Neural progenitor cell (in vitro differentiated cells): ENCODE measurements at regions not wholly inside any gene's neighbourhood (a gene's known extent, or its start where the extent isn't known, plus 50 kb on each side); places are given as distances from the start of the nearest gene placed in this dataset.

Experiments used
- DNase-seq: peaks from one replicate; pipeline ENCODE4 v3.0.0-alpha.2; 2016; ENCODE audit warnings: low spot score
- H2AFZ ChIP-seq: fragments of 200-600 bp; sonication (generic); replicated peaks from 2 replicates; pipeline ENCODE4 v1.6.1; 2016; ENCODE audit warnings: antibody characterized with exemption
- H3F3A ChIP-seq: fragments of 200-600 bp; sonication (generic); 2 replicates; pipeline ENCODE4 v1.6.1; 2016; ENCODE audit warnings: antibody characterized with exemption, low read depth
- H3K27ac ChIP-seq: fragments of 200-600 bp; sonication (generic); 2 replicates; pipeline ENCODE4 v1.5.1; 2016; ENCODE audit warnings: mild to moderate bottlenecking
- H3K27me3 ChIP-seq: fragments of 200-600 bp; sonication (generic); 2 replicates; pipeline ENCODE4 v1.6.1; 2016; ENCODE audit warnings: mild to moderate bottlenecking, moderate library complexity
- H3K36me3 ChIP-seq: fragments of 200-600 bp; sonication (generic); 2 replicates; pipeline ENCODE4 v1.5.1; 2016
- H3K4me1 ChIP-seq: fragments of 200-600 bp; sonication (generic); 2 replicates; pipeline ENCODE4 v1.6.1; 2016; ENCODE audit warnings: mixed run types
- H3K4me2 ChIP-seq: fragments of 200-600 bp; sonication (generic); 2 replicates; pipeline ENCODE4 v1.6.1; 2016
- H3K4me3 ChIP-seq: fragments of 200-600 bp; sonication (generic); 2 replicates; pipeline ENCODE4 v1.5.1; 2016
- H3K79me2 ChIP-seq: fragments of 200-600 bp; sonication (generic); 2 replicates; pipeline ENCODE4 v1.6.1; 2016; ENCODE audit warnings: low read depth
- H3K9ac ChIP-seq: fragments of 200-600 bp; sonication (generic); 2 replicates; pipeline ENCODE4 v1.6.1; 2016
- H3K9me3 ChIP-seq: fragments of 200-600 bp; sonication (generic); 2 replicates; pipeline ENCODE4 v1.5.1; 2016; ENCODE audit warnings: low read depth
- H4K20me1 ChIP-seq: fragments of 200-600 bp; sonication (generic); 2 replicates; pipeline ENCODE4 v1.6.1; 2016; ENCODE audit warnings: low read depth
- H3K27ac Mint-ChIP-seq: 3 replicates; pipeline ENCODE4 v1.8.0; 2021; ENCODE audit warnings: mixed read lengths
- H3K27me3 Mint-ChIP-seq: 2 replicates; pipeline ENCODE4 v1.8.0; 2022; ENCODE audit warnings: low read depth, mild to moderate bottlenecking, inconsistent platforms, moderate library complexity, mixed read lengths; ENCODE audit not compliant: insufficient read depth
- H3K36me3 Mint-ChIP-seq: 3 replicates; pipeline ENCODE4 v1.8.0; 2021; ENCODE audit warnings: mixed read lengths
- H3K4me1 Mint-ChIP-seq: 3 replicates; pipeline ENCODE4 v1.8.0; 2021; ENCODE audit warnings: mixed read lengths
- H3K4me3 Mint-ChIP-seq: 3 replicates; pipeline ENCODE4 v1.8.0; 2021; ENCODE audit warnings: mild to moderate bottlenecking, moderate library complexity, mixed read lengths
- H3K9me3 Mint-ChIP-seq: 3 replicates; pipeline ENCODE4 v1.8.0; 2020; ENCODE audit warnings: mixed read lengths
- EZH2 ChIP-seq: fragments of 200-600 bp; sonication (generic); IDR thresholded peaks from 2 replicates; pipeline ENCODE4 v1.6.1; 2017; ENCODE audit warnings: antibody characterized with exemption, mild to moderate bottlenecking, moderate library complexity
- EZH2phosphoT487 ChIP-seq: fragments of 200-600 bp; sonication (generic); IDR thresholded peaks from 2 replicates; pipeline ENCODE4 v1.6.1; 2017; ENCODE audit warnings: antibody characterized with exemption
- TF ChIP-seq, protein P1 (sequence below): fragments of 200-600 bp; sonication (generic); IDR thresholded peaks from 2 replicates; pipeline ENCODE4 v1.5.1; 2017; ENCODE audit warnings: antibody characterized with exemption, mild to moderate bottlenecking

DNA sequence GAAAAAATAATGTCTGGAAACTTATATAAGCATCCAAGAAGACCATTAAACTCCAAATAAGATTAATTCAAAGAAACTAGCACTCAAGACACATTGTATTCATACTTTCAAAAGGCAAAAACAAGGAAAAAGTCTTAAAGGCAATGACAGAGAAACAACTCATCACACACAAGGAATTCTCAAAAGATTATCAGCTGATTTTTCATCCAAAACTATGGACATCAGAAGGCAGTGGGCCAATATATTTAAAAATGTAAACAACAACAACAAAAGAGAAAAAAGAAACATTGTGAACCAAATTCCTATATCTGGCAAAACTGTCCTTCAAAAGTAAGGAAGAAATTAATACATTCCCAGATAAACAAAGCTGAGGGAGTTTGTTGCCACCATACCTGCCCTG lies 711.4 kb upstream of the GALNTL6 start:
- H3K27me3 Mint-ChIP-seq = no peaks in the 10 kb centered on the region
- H3K4me2 ChIP-seq = no peak overlapping the region
- no peak overlapping the region for H3K4me3 Mint-ChIP-seq
- H3K9ac ChIP-seq = no peak overlapping the region
- no peaks in the 10 kb centered on the region for H3F3A ChIP-seq
- H3K4me3 ChIP-seq = no peak overlapping the region
- peaks cover 6% of the 10 kb centered on the region for H3K9me3 Mint-ChIP-seq
- no peak overlapping the region for H3K27ac ChIP-seq
- H3K4me1 Mint-ChIP-seq = no peaks in the 10 kb centered on the region
- H4K20me1 ChIP-seq = no peaks in the 10 kb centered on the region
- H3K36me3 ChIP-seq = no peaks in the 10 kb centered on the region
- no peaks in the 10 kb centered on the region for H3K79me2 ChIP-seq
- DNase-seq = no peak
- TF ChIP-seq, protein P1, sequence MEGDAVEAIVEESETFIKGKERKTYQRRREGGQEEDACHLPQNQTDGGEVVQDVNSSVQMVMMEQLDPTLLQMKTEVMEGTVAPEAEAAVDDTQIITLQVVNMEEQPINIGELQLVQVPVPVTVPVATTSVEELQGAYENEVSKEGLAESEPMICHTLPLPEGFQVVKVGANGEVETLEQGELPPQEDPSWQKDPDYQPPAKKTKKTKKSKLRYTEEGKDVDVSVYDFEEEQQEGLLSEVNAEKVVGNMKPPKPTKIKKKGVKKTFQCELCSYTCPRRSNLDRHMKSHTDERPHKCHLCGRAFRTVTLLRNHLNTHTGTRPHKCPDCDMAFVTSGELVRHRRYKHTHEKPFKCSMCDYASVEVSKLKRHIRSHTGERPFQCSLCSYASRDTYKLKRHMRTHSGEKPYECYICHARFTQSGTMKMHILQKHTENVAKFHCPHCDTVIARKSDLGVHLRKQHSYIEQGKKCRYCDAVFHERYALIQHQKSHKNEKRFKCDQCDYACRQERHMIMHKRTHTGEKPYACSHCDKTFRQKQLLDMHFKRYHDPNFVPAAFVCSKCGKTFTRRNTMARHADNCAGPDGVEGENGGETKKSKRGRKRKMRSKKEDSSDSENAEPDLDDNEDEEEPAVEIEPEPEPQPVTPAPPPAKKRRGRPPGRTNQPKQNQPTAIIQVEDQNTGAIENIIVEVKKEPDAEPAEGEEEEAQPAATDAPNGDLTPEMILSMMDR = no peak
- no peak for TF ChIP-seq EZH2phosphoT487
- TF ChIP-seq EZH2 = no peak
- no peaks in the 10 kb centered on the region for H3K9me3 ChIP-seq
- H3K27ac Mint-ChIP-seq = no peak overlapping the region
- H3K36me3 Mint-ChIP-seq = no peaks in the 10 kb centered on the region
- no peaks in the 10 kb centered on the region for H3K27me3 ChIP-seq
- no peak overlapping the region for H2AFZ ChIP-seq
- no peaks in the 10 kb centered on the region for H3K4me1 ChIP-seq

GRCh38 chr4:171087089-171087488 lies 726.1 kb upstream of the GALNTL6 start:
- no peaks in the 10 kb centered on the region for H3K27me3 Mint-ChIP-seq
- H3K4me3 ChIP-seq = no peak overlapping the region
- peaks cover 9% of the 10 kb centered on the region for H3K9me3 Mint-ChIP-seq
- DNase-seq = no peak
- no peak overlapping the region for H3K27ac Mint-ChIP-seq
- H3K4me3 Mint-ChIP-seq = no peak overlapping the region
- no peaks in the 10 kb centered on the region for H3F3A ChIP-seq
- H3K36me3 Mint-ChIP-seq = no peaks in the 10 kb centered on the region
- H3K4me1 Mint-ChIP-seq = no peaks in the 10 kb centered on the region
- H3K4me2 ChIP-seq = no peak overlapping the region
- no peak overlapping the region for H3K9ac ChIP-seq
- no peaks in the 10 kb centered on the region for H3K4me1 ChIP-seq
- H2AFZ ChIP-seq = no peak overlapping the region
- no peaks in the 10 kb centered on the region for H3K27me3 ChIP-seq
- no peaks in the 10 kb centered on the region for H3K36me3 ChIP-seq
- no peaks in the 10 kb centered on the region for H4K20me1 ChIP-seq
- H3K79me2 ChIP-seq = no peaks in the 10 kb centered on the region
- TF ChIP-seq EZH2 = no peak
- TF ChIP-seq, protein P1 = no peak
- TF ChIP-seq EZH2phosphoT487 = no peak
- H3K9me3 ChIP-seq = no peaks in the 10 kb centered on the region
- H3K27ac ChIP-seq = no peak overlapping the region

DNA sequence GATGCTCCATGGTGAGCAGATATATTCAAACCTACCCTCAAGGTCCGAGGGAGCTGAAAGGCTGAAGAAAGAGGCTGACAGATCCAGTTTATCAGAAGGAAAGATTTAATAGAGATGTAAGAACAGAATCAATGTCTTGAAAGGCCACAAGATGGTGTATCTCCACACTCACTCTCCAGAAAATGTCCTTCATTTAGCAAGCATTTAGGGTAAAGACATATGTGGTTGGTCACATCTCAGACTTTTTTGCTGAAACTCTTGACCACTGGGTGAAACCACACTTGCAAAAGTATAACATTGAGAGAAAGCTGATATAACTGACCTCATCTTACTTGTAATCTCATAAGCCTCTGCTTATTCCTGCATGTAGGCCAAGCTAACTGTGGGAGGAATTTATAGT lies 745.8 kb upstream of the GALNTL6 start:
- H3K27me3 ChIP-seq = no peaks in the 10 kb centered on the region
- H3K9me3 ChIP-seq = no peaks in the 10 kb centered on the region
- H3K4me3 ChIP-seq = no peak overlapping the region
- H3K4me1 ChIP-seq = no peaks in the 10 kb centered on the region
- no peak overlapping the region for H3K4me3 Mint-ChIP-seq
- no peaks in the 10 kb centered on the region for H3K79me2 ChIP-seq
- no peaks in the 10 kb centered on the region for H3K9me3 Mint-ChIP-seq
- TF ChIP-seq, protein P1 = peak; percentile 12
- no peak for TF ChIP-seq EZH2phosphoT487
- H3K9ac ChIP-seq = no peak overlapping the region
- DNase-seq = no peak
- no peaks in the 10 kb centered on the region for H3K36me3 Mint-ChIP-seq
- H3K27ac Mint-ChIP-seq = no peak overlapping the region
- H3K4me1 Mint-ChIP-seq = no peaks in the 10 kb centered on the region
- no peaks in the 10 kb centered on the region for H3K36me3 ChIP-seq
- no peaks in the 10 kb centered on the region for H3K27me3 Mint-ChIP-seq
- no peaks in the 10 kb centered on the region for H4K20me1 ChIP-seq
- H2AFZ ChIP-seq = no peak overlapping the region
- no peak overlapping the region for H3K27ac ChIP-seq
- no peak overlapping the region for H3K4me2 ChIP-seq
- H3F3A ChIP-seq = no peaks in the 10 kb centered on the region

DNA sequence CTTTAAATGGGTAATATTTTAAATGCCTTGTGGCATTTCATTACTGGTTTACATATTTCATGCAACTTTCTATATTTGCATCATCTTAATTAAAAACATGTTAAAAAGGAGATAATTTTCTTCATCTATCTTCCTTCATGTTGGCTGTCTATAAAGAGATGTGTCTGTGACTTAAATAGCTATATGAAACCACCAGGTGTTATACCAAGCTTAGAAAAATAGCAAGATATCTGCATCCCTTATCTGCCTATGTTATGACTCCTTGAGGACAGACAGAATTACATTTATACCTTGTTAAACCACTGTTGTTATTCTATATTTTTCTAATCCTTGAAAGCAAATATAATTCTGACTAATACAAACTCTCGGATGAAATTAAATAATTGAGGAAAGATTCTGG lies 763.8 kb upstream of the GALNTL6 start:
- no peaks in the 10 kb centered on the region for H3K27me3 Mint-ChIP-seq
- no peaks in the 10 kb centered on the region for H3K36me3 Mint-ChIP-seq
- Histone ChIP-seq H4K20me1 (no peaks in the 10 kb centered on the region), H3F3A (no peaks in the 10 kb centered on the region), H3K4me1 (no peaks in the 10 kb centered on the region), H3K36me3 (no peaks in the 10 kb centered on the region), H3K9me3 (no peaks in the 10 kb centered on the region), H2AFZ (no peak overlapping the region), H3K27ac (no peak overlapping the region), H3K79me2 (no peaks in the 10 kb centered on the region), H3K9ac (no peak overlapping the region), H3K27me3 (no peaks in the 10 kb centered on the region), H3K4me2 (no peak overlapping the region), H3K4me3 (no peak overlapping the region)
- TF ChIP-seq EZH2 (no peak), EZH2phosphoT487 (no peak)
- TF ChIP-seq, protein P1 = no peak
- H3K27ac Mint-ChIP-seq = no peak overlapping the region
- no peak for DNase-seq
- H3K4me1 Mint-ChIP-seq = no peaks in the 10 kb centered on the region
- no peaks in the 10 kb centered on the region for H3K9me3 Mint-ChIP-seq
- no peak overlapping the region for H3K4me3 Mint-ChIP-seq
